Stimulated activated CD4-positive, alpha-beta T cell treated with anti-CD3 and anti-CD28 coated beads, Interleukin-15, amount 100 ng/mL, for 24 hours (primary cell): ENCODE measurements at regions not wholly inside any gene's neighbourhood (a gene's known extent, or its start where the extent isn't known, plus 50 kb on each side); places are given as distances from the start of the nearest gene placed in this dataset.
A peak's percentile ranks its signal among the peaks of the same experiment; 100 is the strongest.
"Not testable (repeated sequence)": the region's sequence is repeated elsewhere in the genome, so short reads cannot be mapped to it uniquely, and the experiment has no call there.

Experiments used
- DNase-seq: peaks from one replicate; pipeline ENCODE4 v3.0.0-alpha.2; 2020

GRCh38 chr9:74373348-74373747, 123.8 kb upstream of the RORB start:
- no peak for DNase-seq

GRCh38 chr9:74379718-74380117, 117.4 kb upstream of the RORB start:
- DNase-seq, result peak; percentile 12

- no peak for DNase-seq
These were observed 105.3 kb upstream of the RORB start for GRCh38 chr9:74391816-74392215.

- DNase-seq, result no peak
These were observed 93.6 kb upstream of the RORB start for GRCh38 chr9:74403581-74403980.

GRCh38 chr9:74404620-74405019, 92.5 kb upstream of the RORB start:
- DNase-seq, result no peak

- no peak for DNase-seq
These were observed 90.0 kb upstream of the RORB start for GRCh38 chr9:74407166-74407565.

GRCh38 chr9:74412236-74412979, 84.7 kb upstream of the RORB start:
- DNase-seq, result no peak

GRCh38 chr9:74413876-74414275, 83.3 kb upstream of the RORB start:
- no peak for DNase-seq

GRCh38 chr9:74414325-74414724, 82.8 kb upstream of the RORB start:
- no peak for DNase-seq

GRCh38 chr9:74415995-74416394, 81.1 kb upstream of the RORB start:
- no peak for DNase-seq

- not testable (repeated sequence) for DNase-seq
These were observed 72.6 kb upstream of the RORB start for GRCh38 chr9:74424488-74424887.

- no peak for DNase-seq
These were observed 65.7 kb upstream of the RORB start for GRCh38 chr9:74431467-74431866.

GRCh38 chr9:74443036-74443750, 53.9 kb upstream of the RORB start:
- no peak for DNase-seq

GRCh38 chr9:74444369-74444768, 52.8 kb upstream of the RORB start:
- no peak for DNase-seq
